Keratinocyte (primary cell): ENCODE measurements at regions not wholly inside any gene's neighbourhood (a gene's known extent, or its start where the extent isn't known, plus 50 kb on each side); places are given as distances from the start of the nearest gene placed in this dataset.

Experiments used
- EZH2 ChIP-seq: IDR thresholded peaks from one replicate; pipeline ENCODE4 v1.6.1; 2012; ENCODE audit warnings: inconsistent platforms, mild to moderate bottlenecking, low read length, moderate library complexity
- TF ChIP-seq, protein P1 (sequence below), 3 experiments: IDR thresholded peaks in 1 of 3; conservative IDR thresholded peaks in 1 of 3; optimal IDR thresholded peaks in 1 of 3; 2 replicates in 2 of 3; 3 replicates in 1 of 3; pipeline versions ENCODE3 to v1.5.1; 2011; ENCODE audit warnings: low read length in 3 of 3, mild to moderate bottlenecking in 3 of 3, moderate library complexity in 2 of 3, control low read depth in 1 of 3, inconsistent platforms in 1 of 3; ENCODE audit not compliant: insufficient read depth in 2 of 3; ENCODE audit errors: extremely low read depth in 1 of 3

DNA sequence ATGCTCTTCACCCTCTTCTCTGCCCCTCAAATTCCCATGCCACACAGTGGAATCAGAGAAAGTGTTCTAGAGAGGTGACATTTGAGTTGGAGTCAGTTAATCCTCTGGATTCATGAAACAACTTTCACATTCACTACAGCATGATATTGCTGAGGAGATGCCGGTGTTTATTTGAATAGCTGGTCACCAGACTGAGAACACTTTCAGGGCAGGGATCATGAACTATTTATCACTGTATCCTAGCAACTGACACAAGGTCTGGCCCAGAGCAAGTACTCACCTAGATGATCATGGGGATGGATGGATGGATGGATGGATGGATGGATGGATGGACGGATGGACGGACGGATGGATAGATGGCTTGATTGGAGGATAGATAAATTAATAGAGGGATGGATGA, 116.7 kb upstream of the ZMIZ1 start:
- no peak for TF ChIP-seq EZH2
- TF ChIP-seq, protein P1, sequence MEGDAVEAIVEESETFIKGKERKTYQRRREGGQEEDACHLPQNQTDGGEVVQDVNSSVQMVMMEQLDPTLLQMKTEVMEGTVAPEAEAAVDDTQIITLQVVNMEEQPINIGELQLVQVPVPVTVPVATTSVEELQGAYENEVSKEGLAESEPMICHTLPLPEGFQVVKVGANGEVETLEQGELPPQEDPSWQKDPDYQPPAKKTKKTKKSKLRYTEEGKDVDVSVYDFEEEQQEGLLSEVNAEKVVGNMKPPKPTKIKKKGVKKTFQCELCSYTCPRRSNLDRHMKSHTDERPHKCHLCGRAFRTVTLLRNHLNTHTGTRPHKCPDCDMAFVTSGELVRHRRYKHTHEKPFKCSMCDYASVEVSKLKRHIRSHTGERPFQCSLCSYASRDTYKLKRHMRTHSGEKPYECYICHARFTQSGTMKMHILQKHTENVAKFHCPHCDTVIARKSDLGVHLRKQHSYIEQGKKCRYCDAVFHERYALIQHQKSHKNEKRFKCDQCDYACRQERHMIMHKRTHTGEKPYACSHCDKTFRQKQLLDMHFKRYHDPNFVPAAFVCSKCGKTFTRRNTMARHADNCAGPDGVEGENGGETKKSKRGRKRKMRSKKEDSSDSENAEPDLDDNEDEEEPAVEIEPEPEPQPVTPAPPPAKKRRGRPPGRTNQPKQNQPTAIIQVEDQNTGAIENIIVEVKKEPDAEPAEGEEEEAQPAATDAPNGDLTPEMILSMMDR (optimal IDR thresholded peaks at IDR 0.05 in 1 of 3, IDR thresholded peaks at IDR 0.05 in 1 of 3, conservative IDR thresholded peaks at IDR 0.05 in 1 of 3; ENCODE audit: extremely low read depth in 1 of 3, insufficient read depth in 2 of 3, low read length in 3 of 3), result no peak
